A673 (cell line): ENCODE measurements at regions not wholly inside any gene's neighbourhood (a gene's known extent, or its start where the extent isn't known, plus 50 kb on each side); places are given as distances from the start of the nearest gene placed in this dataset.

Source experiments
- EZH2 ChIP-seq: fragments of 200-600 bp; sonication (generic); IDR thresholded peaks from 2 replicates; pipeline ENCODE4 v1.6.1; 2017; ENCODE audit warnings: borderline replicate concordance, low read depth, mild to moderate bottlenecking, mixed read lengths, antibody characterized with exemption, low read length; ENCODE audit not compliant: poor library complexity, severe bottlenecking
- TF ChIP-seq, protein P1 (sequence below): fragments of 300-800, 200-600 bp; sonication (generic); conservative IDR thresholded peaks from 2 replicates; pipeline ENCODE4 v1.5.1; 2017; ENCODE audit warnings: low read depth, mild to moderate bottlenecking, antibody characterized with exemption, low read length, moderate library complexity, mixed read lengths

DNA sequence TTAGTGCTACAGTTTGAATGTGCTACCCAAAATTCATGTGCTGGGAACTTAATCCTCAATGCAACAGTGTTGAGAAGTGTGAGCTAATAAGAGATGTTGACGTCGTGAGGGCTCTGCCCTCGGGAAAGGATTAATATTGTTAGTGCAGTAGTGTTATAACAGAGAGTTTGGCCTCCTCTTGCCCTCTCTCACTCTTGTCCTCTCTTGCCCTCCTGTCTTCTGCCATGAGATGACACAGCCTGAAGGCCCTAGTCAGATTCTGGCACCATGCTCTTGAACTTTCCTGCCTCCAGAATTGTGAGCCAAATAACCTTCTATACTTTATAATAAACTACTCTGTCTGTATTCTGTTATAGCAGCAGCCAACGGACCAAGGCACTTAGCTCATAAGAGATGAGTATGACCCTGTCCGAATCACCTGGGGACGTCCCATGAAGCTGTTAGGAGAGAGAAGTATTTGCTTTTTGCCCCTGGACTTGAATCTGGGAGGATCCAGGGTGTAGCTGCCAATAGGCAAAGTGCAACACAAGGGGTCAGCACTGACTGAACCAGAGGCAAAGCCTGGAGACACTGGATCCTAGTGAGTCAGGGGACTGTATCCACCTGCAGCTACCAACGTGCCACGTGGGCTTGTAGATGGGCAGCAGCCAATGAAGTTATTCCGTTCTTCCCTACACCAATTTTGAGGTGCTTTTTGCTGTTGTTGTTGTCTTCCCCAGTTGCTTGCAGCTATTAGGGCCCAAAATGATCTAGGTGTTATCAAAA, 233.7 kb downstream of the THBS2 start:
- TF ChIP-seq, protein P1, sequence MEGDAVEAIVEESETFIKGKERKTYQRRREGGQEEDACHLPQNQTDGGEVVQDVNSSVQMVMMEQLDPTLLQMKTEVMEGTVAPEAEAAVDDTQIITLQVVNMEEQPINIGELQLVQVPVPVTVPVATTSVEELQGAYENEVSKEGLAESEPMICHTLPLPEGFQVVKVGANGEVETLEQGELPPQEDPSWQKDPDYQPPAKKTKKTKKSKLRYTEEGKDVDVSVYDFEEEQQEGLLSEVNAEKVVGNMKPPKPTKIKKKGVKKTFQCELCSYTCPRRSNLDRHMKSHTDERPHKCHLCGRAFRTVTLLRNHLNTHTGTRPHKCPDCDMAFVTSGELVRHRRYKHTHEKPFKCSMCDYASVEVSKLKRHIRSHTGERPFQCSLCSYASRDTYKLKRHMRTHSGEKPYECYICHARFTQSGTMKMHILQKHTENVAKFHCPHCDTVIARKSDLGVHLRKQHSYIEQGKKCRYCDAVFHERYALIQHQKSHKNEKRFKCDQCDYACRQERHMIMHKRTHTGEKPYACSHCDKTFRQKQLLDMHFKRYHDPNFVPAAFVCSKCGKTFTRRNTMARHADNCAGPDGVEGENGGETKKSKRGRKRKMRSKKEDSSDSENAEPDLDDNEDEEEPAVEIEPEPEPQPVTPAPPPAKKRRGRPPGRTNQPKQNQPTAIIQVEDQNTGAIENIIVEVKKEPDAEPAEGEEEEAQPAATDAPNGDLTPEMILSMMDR: no peak
- TF ChIP-seq EZH2: no peak
